ENCODE measurements at regions not wholly inside any gene's neighbourhood (a gene's known extent, or its start where the extent isn't known, plus 50 kb on each side); places are given as distances from the start of the nearest gene placed in this dataset.

- Histone ChIP-seq H3K27me3 (replicated peaks in 1 of 4; ENCODE audit: control extremely low read depth in 1 of 4, control insufficient read depth in 3 of 4, insufficient read depth in 4 of 4, low read length in 3 of 4) (no peaks in the 10 kb centered on the region), H3K4me3 (ENCODE audit: control extremely low read depth in 1 of 5, extremely low read depth in 1 of 5, insufficient read depth in 1 of 5, low read depth in 2 of 5, low read length in 4 of 5) (no peak overlapping the region), H3K9me3 (ENCODE audit: control extremely low read depth in 1 of 3, control insufficient read depth in 2 of 3, insufficient read depth in 1 of 3, low read length in 2 of 3) (no peaks in the 10 kb centered on the region), H3K27ac (ENCODE audit: low read length in 2 of 2) (no peak overlapping the region), H3K36me3 (replicated peaks in 1 of 2; ENCODE audit: control extremely low read depth in 1 of 2, control insufficient read depth in 1 of 2, extremely low read depth in 1 of 2, insufficient read depth in 2 of 2, low read length in 1 of 2) (no peaks in the 10 kb centered on the region), H3K79me2 (ENCODE audit: control insufficient read depth, insufficient read depth, low read length) (no peaks in the 10 kb centered on the region), H4K20me1 (ENCODE audit: control insufficient read depth, insufficient read depth, low read length, poor library complexity, severe bottlenecking) (no peaks in the 10 kb centered on the region), H3K4me2 (replicated peaks; ENCODE audit: low read depth, low read length, poor library complexity, severe bottlenecking) (no peak overlapping the region), H2AFZ (ENCODE audit: insufficient read depth, low read depth, low read length, poor library complexity, severe bottlenecking) (no peak overlapping the region), H3K9ac (ENCODE audit: low read length) (no peak overlapping the region), H3K4me1 (ENCODE audit: control insufficient read depth in 2 of 2, insufficient read depth in 2 of 2, low read length in 2 of 2) (no peaks in the 10 kb centered on the region)
- H3K4me3 Mint-ChIP-seq, result no peak overlapping the region
- DNase-seq, result no peak
- no peaks in the 10 kb centered on the region for H3K27me3 Mint-ChIP-seq
- no peak overlapping the region for H3K27ac Mint-ChIP-seq
- intact Hi-C loops (cut with micrococcal nuclease), result no loop called here
- no peak for ATAC-seq (ENCODE audit: low read depth)
- TF ChIP-seq CTCF (IDR thresholded peaks at IDR 0.05), result no peak
- no peak for TF ChIP-seq EZH2 (IDR thresholded peaks at IDR 0.05; ENCODE audit: borderline replicate concordance, insufficient read depth, low read depth, low read length, poor library complexity, severe bottlenecking)
- H3K4me1 Mint-ChIP-seq, result no peaks in the 10 kb centered on the region
- ChIA-PET CTCF (no interaction called here), POLR2A (no interaction called here)
- no peaks in the 10 kb centered on the region for H3K9me3 Mint-ChIP-seq (ENCODE audit: insufficient read depth)
Observed at GRCh38 chr7:13153742-13154141, 466.3 kb downstream of the ARL4A start.

GRCh38 chr7:13155188-13155587, 467.8 kb downstream of the ARL4A start:
- Histone ChIP-seq H2AFZ (ENCODE audit: insufficient read depth, low read depth, low read length, poor library complexity, severe bottlenecking) (no peak overlapping the region), H3K4me1 (ENCODE audit: control insufficient read depth in 2 of 2, insufficient read depth in 2 of 2, low read length in 2 of 2) (peaks cover 0 to 3% of the 10 kb centered on the region in 2 donors), H3K4me2 (replicated peaks; ENCODE audit: low read depth, low read length, poor library complexity, severe bottlenecking) (no peak overlapping the region), H3K27me3 (replicated peaks in 1 of 4; ENCODE audit: control extremely low read depth in 1 of 4, control insufficient read depth in 3 of 4, insufficient read depth in 4 of 4, low read length in 3 of 4) (no peaks in the 10 kb centered on the region), H3K4me3 (ENCODE audit: control extremely low read depth in 1 of 5, extremely low read depth in 1 of 5, insufficient read depth in 1 of 5, low read depth in 2 of 5, low read length in 4 of 5) (no peak overlapping the region), H3K9ac (ENCODE audit: low read length) (no peak overlapping the region), H4K20me1 (ENCODE audit: control insufficient read depth, insufficient read depth, low read length, poor library complexity, severe bottlenecking) (no peaks in the 10 kb centered on the region), H3K27ac (ENCODE audit: low read length in 2 of 2) (no peak overlapping the region), H3K36me3 (replicated peaks in 1 of 2; ENCODE audit: control extremely low read depth in 1 of 2, control insufficient read depth in 1 of 2, extremely low read depth in 1 of 2, insufficient read depth in 2 of 2, low read length in 1 of 2) (no peaks in the 10 kb centered on the region), H3K9me3 (ENCODE audit: control extremely low read depth in 1 of 3, control insufficient read depth in 2 of 3, insufficient read depth in 1 of 3, low read length in 2 of 3) (no peaks in the 10 kb centered on the region), H3K79me2 (ENCODE audit: control insufficient read depth, insufficient read depth, low read length) (no peaks in the 10 kb centered on the region)
- 20% methylated on average over 1 of the region's 1 CpG for WGBS (ENCODE audit: insufficient coverage)
- POLR2A ChIA-PET, result no interaction called here
- intact Hi-C loops (cut with micrococcal nuclease), result no loop called here
- H3K4me3 Mint-ChIP-seq, result no peak overlapping the region
- no peaks in the 10 kb centered on the region for H3K27me3 Mint-ChIP-seq
- ATAC-seq (ENCODE audit: low read depth) (no peak), DNase-seq (no peak)
- CTCF ChIA-PET, result no interaction called here
- TF ChIP-seq EZH2 (IDR thresholded peaks at IDR 0.05; ENCODE audit: borderline replicate concordance, insufficient read depth, low read depth, low read length, poor library complexity, severe bottlenecking) (no peak), CTCF (IDR thresholded peaks at IDR 0.05) (no peak)
- H3K9me3 Mint-ChIP-seq (ENCODE audit: insufficient read depth), result no peaks in the 10 kb centered on the region
- no peak overlapping the region for H3K27ac Mint-ChIP-seq
- H3K4me1 Mint-ChIP-seq, result peaks cover 7% of the 10 kb centered on the region
